ENCODE measurements at regions not wholly inside any gene's neighbourhood (a gene's known extent, or its start where the extent isn't known, plus 50 kb on each side); places are given as distances from the start of the nearest gene placed in this dataset.

- Histone ChIP-seq H3K36me3 (no peaks in the 10 kb centered on the region), H3K4me3 (no peak overlapping the region), H3K4me1 (no peaks in the 10 kb centered on the region), H3K27me3 (peaks cover 0 to 38% (median 0%) of the 10 kb centered on the region in 3 donors), H3K9me3 (peaks cover 0 to 12% (median 0%) of the 10 kb centered on the region in 4 donors), H3K27ac (no peak overlapping the region)
- no peak for TF ChIP-seq POLR2AphosphoS5 (IDR thresholded peaks at IDR 0.05)
- no peak for TF ChIP-seq CTCF (IDR thresholded peaks at IDR 0.05)
- no peak for DNase-seq
- intact Hi-C loops (cut with DNase I; ENCODE audit: low total_unique reads) = no loop called here
- 62 to 68% (median 64%) methylated on average over 10 to 11 of the region's 11 CpGs for WGBS, 5 donors
These were observed 75.0 kb upstream of the FZD10 start for GRCh38 chr12:130087222-130087621.

- H3K4me3 ChIP-seq = no peak overlapping the region
- peaks cover 0 to 12% (median 0%) of the 10 kb centered on the region in 4 donors for H3K9me3 ChIP-seq
- H3K4me1 ChIP-seq = no peaks in the 10 kb centered on the region
- H3K27me3 ChIP-seq = peaks cover 0 to 29% (median 0%) of the 10 kb centered on the region in 3 donors
- H3K27ac ChIP-seq = no peak overlapping the region
- TF ChIP-seq POLR2AphosphoS5 (IDR thresholded peaks at IDR 0.05) = no peak
- TF ChIP-seq POLR2A (IDR thresholded peaks at IDR 0.05) = no peak
- TF ChIP-seq CTCF (IDR thresholded peaks at IDR 0.05) = no peak
- no peak for TF ChIP-seq EP300 (IDR thresholded peaks at IDR 0.05)
- intact Hi-C loops (cut with DNase I; ENCODE audit: low total_unique reads) = no loop called here
- 66 to 75% (median 68%) methylated on average over 11 of the region's 11 CpGs for WGBS, 5 donors
- no peak for DNase-seq
- H3K36me3 ChIP-seq = no peaks in the 10 kb centered on the region
These were observed 73.8 kb upstream of the FZD10 start for GRCh38 chr12:130088504-130088903.

GRCh38 chr12:130090542-130090941, 71.7 kb upstream of the FZD10 start:
- peaks cover 0 to 17% (median 0%) of the 10 kb centered on the region in 3 donors for H3K27me3 ChIP-seq
- TF ChIP-seq POLR2AphosphoS5 (IDR thresholded peaks at IDR 0.05) (no peak), CTCF (IDR thresholded peaks at IDR 0.05) (no peak), POLR2A (IDR thresholded peaks at IDR 0.05) (no peak), EP300 (IDR thresholded peaks at IDR 0.05) (no peak)
- H3K4me3 ChIP-seq = no peak overlapping the region
- H3K4me1 ChIP-seq = no peaks in the 10 kb centered on the region
- DNase-seq = no peak
- WGBS, 5 donors = 84 to 100% (median 94%) methylated on average over 2 of the region's 2 CpGs
- peaks cover 0 to 12% (median 0%) of the 10 kb centered on the region in 4 donors for H3K9me3 ChIP-seq
- no peaks in the 10 kb centered on the region for H3K36me3 ChIP-seq
- H3K27ac ChIP-seq = no peak overlapping the region
- intact Hi-C loops (cut with DNase I; ENCODE audit: low total_unique reads) = no loop called here

- TF ChIP-seq POLR2A (IDR thresholded peaks at IDR 0.05) (no peak), EP300 (IDR thresholded peaks at IDR 0.05) (no peak), CTCF (IDR thresholded peaks at IDR 0.05) (no peak), POLR2AphosphoS5 (IDR thresholded peaks at IDR 0.05) (no peak)
- Histone ChIP-seq H3K9me3 (peaks cover 0 to 12% (median 0%) of the 10 kb centered on the region in 4 donors), H3K4me1 (no peaks in the 10 kb centered on the region), H3K27me3 (peaks cover 0 to 27% (median 0%) of the 10 kb centered on the region in 3 donors), H3K36me3 (no peaks in the 10 kb centered on the region), H3K4me3 (no peak overlapping the region), H3K27ac (no peak overlapping the region)
- no peak for DNase-seq
- WGBS, 5 donors = 36 to 55% (median 48%) methylated on average over 8 of the region's 8 CpGs
- intact Hi-C loops (cut with DNase I; ENCODE audit: low total_unique reads) = no loop called here
These were observed 68.9 kb upstream of the FZD10 start for GRCh38 chr12:130093380-130093779.

Data from stomach (tissue), 8 donors.